Immature natural killer cell (primary cell): ENCODE measurements at regions not wholly inside any gene's neighbourhood (a gene's known extent, or its start where the extent isn't known, plus 50 kb on each side); places are given as distances from the start of the nearest gene placed in this dataset.
"Not testable (repeated sequence)": the region's sequence is repeated elsewhere in the genome, so short reads cannot be mapped to it uniquely, and the experiment has no call there.

Experiments used
- DNase-seq, 3 donors: peaks; one replicate each; pipeline ENCODE4 v3.0.0; 2022; ENCODE audit warnings: mixed read lengths in 1 of 3
- H3K27ac Mint-ChIP-seq, 6 donors: one replicate each; pipeline ENCODE4 v1.8.0; 2020; ENCODE audit warnings: mixed read lengths in 6 of 6, mild to moderate bottlenecking in 5 of 6, inconsistent platforms in 4 of 6, moderate library complexity in 3 of 6
- H3K27me3 Mint-ChIP-seq, 3 donors: one replicate each; pipeline ENCODE4 v1.8.0; 2020 to 2021; ENCODE audit warnings: low read depth in 3 of 3, mild to moderate bottlenecking in 3 of 3, mixed read lengths in 3 of 3, moderate library complexity in 3 of 3, inconsistent platforms in 1 of 3
- H3K36me3 Mint-ChIP-seq, 3 donors: one replicate each; pipeline ENCODE4 v1.8.0; 2020; ENCODE audit warnings: mixed read lengths in 3 of 3, inconsistent platforms in 2 of 3, mild to moderate bottlenecking in 2 of 3
- H3K4me1 Mint-ChIP-seq, 2 donors: one replicate each; pipeline ENCODE4 v1.8.0; 2020; ENCODE audit warnings: inconsistent platforms in 2 of 2, mild to moderate bottlenecking in 2 of 2, mixed read lengths in 2 of 2, moderate library complexity in 1 of 2
- H3K4me3 Mint-ChIP-seq, 5 donors: one replicate each; pipeline ENCODE4 v1.8.0; 2020; ENCODE audit warnings: mild to moderate bottlenecking in 5 of 5, mixed read lengths in 5 of 5, inconsistent platforms in 3 of 5, moderate library complexity in 3 of 5
- H3K9me3 Mint-ChIP-seq, 6 donors: one replicate each; pipeline ENCODE4 v1.8.0; 2020; ENCODE audit warnings: mild to moderate bottlenecking in 6 of 6, mixed read lengths in 6 of 6, inconsistent platforms in 4 of 6, moderate library complexity in 3 of 6

- H3K36me3 Mint-ChIP-seq: not testable (repeated sequence)
These were observed 77.6 kb downstream of the HHIPL2 start for GRCh38 chr1:222470252-222470805.

GRCh38 chr1:222466150-222466865 is 81.6 kb downstream of the HHIPL2 start:
- no peak for DNase-seq
- Mint-ChIP-seq H3K4me1 (peaks cover 12 to 28% of the 10 kb centered on the region in 2 donors), H3K27me3 (peaks cover 7 to 17% (median 14%) of the 10 kb centered on the region in 3 donors), H3K27ac (peak overlapping the region in 3 of 6 donors; percentile 39 to 82 (median 39)), H3K36me3 (no peaks in the 10 kb centered on the region), H3K4me3 (peak overlapping the region in 4 of 5 donors; percentile 8 to 54 (median 40)), H3K9me3 (no peaks in the 10 kb centered on the region)

More at GRCh38 chr1:222470252-222470805, 77.6 kb downstream of the HHIPL2 start:
- not testable (repeated sequence) for H3K27me3 Mint-ChIP-seq, H3K27ac Mint-ChIP-seq, DNase-seq, H3K4me3 Mint-ChIP-seq, H3K9me3 Mint-ChIP-seq
- peaks cover 4 to 11% of the 10 kb centered on the region in 2 donors for H3K4me1 Mint-ChIP-seq

GRCh38 chr1:222465211-222466041 is 82.5 kb downstream of the HHIPL2 start:
- DNase-seq: peak; percentile 80 to 86 (median 82)
- Mint-ChIP-seq H3K9me3 (no peaks in the 10 kb centered on the region), H3K36me3 (no peaks in the 10 kb centered on the region), H3K27me3 (peaks cover 7 to 17% (median 14%) of the 10 kb centered on the region in 3 donors), H3K27ac (peak overlapping the region; percentile 82 to 93 (median 89)), H3K4me3 (peak overlapping the region; percentile 81 to 95 (median 83)), H3K4me1 (peaks cover 12 to 28% of the 10 kb centered on the region in 2 donors)

GRCh38 chr1:222464841-222465210 is 83.1 kb downstream of the HHIPL2 start:
- Mint-ChIP-seq H3K27ac (peak overlapping the region; percentile 33 to 88 (median 78)), H3K9me3 (no peaks in the 10 kb centered on the region), H3K36me3 (no peaks in the 10 kb centered on the region), H3K4me1 (peaks cover 12 to 28% of the 10 kb centered on the region in 2 donors), H3K4me3 (peak overlapping the region; percentile 78 to 92 (median 82)), H3K27me3 (peaks cover 7 to 17% (median 14%) of the 10 kb centered on the region in 3 donors)
- DNase-seq: peak; percentile 53 to 75 (median 54)

- Mint-ChIP-seq H3K36me3 (peaks cover 0 to 4% (median 0%) of the 10 kb centered on the region in 3 donors), H3K4me1 (peaks cover 12 to 28% of the 10 kb centered on the region in 2 donors), H3K27me3 (peaks cover 7 to 17% (median 14%) of the 10 kb centered on the region in 3 donors), H3K27ac (peak overlapping the region in 1 of 6 donors; percentile 38), H3K4me3 (peak overlapping the region in 1 of 5 donors; percentile 26), H3K9me3 (peaks cover 0 to 3% (median 0%) of the 10 kb centered on the region in 6 donors)
- no peak for DNase-seq
These were observed 84.7 kb downstream of the HHIPL2 start for GRCh38 chr1:222463059-222463730.

- Mint-ChIP-seq H3K27ac (no peak overlapping the region), H3K36me3 (peaks cover 0 to 6% (median 1%) of the 10 kb centered on the region in 3 donors), H3K9me3 (peaks cover under 1 to 3% (median 1%) of the 10 kb centered on the region in 6 donors), H3K27me3 (peaks cover 7 to 17% (median 14%) of the 10 kb centered on the region in 3 donors), H3K4me1 (peaks cover 12 to 28% of the 10 kb centered on the region in 2 donors), H3K4me3 (no peak overlapping the region)
- no peak for DNase-seq
These were observed 85.3 kb downstream of the HHIPL2 start for GRCh38 chr1:222462601-222463000.

- H3K27me3 Mint-ChIP-seq: peaks cover 7 to 17% (median 14%) of the 10 kb centered on the region in 3 donors
- no peak overlapping the region for H3K4me3 Mint-ChIP-seq
- H3K27ac Mint-ChIP-seq: no peak overlapping the region
- peaks cover 4 to 8% (median 7%) of the 10 kb centered on the region in 6 donors for H3K9me3 Mint-ChIP-seq
- peaks cover 12 to 28% of the 10 kb centered on the region in 2 donors for H3K4me1 Mint-ChIP-seq
- H3K36me3 Mint-ChIP-seq: peaks cover 0 to 12% (median 6%) of the 10 kb centered on the region in 3 donors
- no peak for DNase-seq
These were observed 86.0 kb downstream of the HHIPL2 start for GRCh38 chr1:222461941-222462340.

- peaks cover 4 to 12% (median 5%) of the 10 kb centered on the region in 3 donors for H3K27me3 Mint-ChIP-seq
- no peak overlapping the region for H3K4me3 Mint-ChIP-seq
- H3K27ac Mint-ChIP-seq: no peak overlapping the region
- no peak for DNase-seq
- H3K9me3 Mint-ChIP-seq: peaks cover 4 to 9% (median 8%) of the 10 kb centered on the region in 6 donors
- H3K36me3 Mint-ChIP-seq: peaks cover 0 to 13% (median 6%) of the 10 kb centered on the region in 3 donors
- peaks cover 7 to 18% of the 10 kb centered on the region in 2 donors for H3K4me1 Mint-ChIP-seq
These were observed 88.3 kb downstream of the HHIPL2 start for GRCh38 chr1:222459652-222460051.

- peaks cover 4 to 7% (median 5%) of the 10 kb centered on the region in 3 donors for H3K27me3 Mint-ChIP-seq
- H3K4me1 Mint-ChIP-seq: peaks cover 5 to 11% of the 10 kb centered on the region in 2 donors
- DNase-seq: no peak
- no peak overlapping the region for H3K27ac Mint-ChIP-seq
- H3K9me3 Mint-ChIP-seq: peaks cover 4 to 9% (median 8%) of the 10 kb centered on the region in 6 donors
- H3K4me3 Mint-ChIP-seq: no peak overlapping the region
- H3K36me3 Mint-ChIP-seq: peaks cover 0 to 13% (median 6%) of the 10 kb centered on the region in 3 donors
These were observed 90.4 kb downstream of the HHIPL2 start for GRCh38 chr1:222457513-222457912.

GRCh38 chr1:222457084-222457483 is 90.8 kb downstream of the HHIPL2 start:
- Mint-ChIP-seq H3K27me3 (peaks cover 4 to 7% (median 6%) of the 10 kb centered on the region in 3 donors), H3K9me3 (peaks cover 4 to 9% (median 8%) of the 10 kb centered on the region in 6 donors), H3K4me1 (peaks cover 5 to 11% of the 10 kb centered on the region in 2 donors), H3K36me3 (peaks cover 0 to 13% (median 6%) of the 10 kb centered on the region in 3 donors), H3K27ac (no peak overlapping the region), H3K4me3 (no peak overlapping the region)
- no peak for DNase-seq

GRCh38 chr1:222455188-222455879 is 92.6 kb downstream of the HHIPL2 start:
- Mint-ChIP-seq H3K4me3 (peak overlapping the region in 3 of 5 donors; percentile 3 to 17 (median 7)), H3K9me3 (peaks cover 4 to 9% (median 8%) of the 10 kb centered on the region in 6 donors), H3K27me3 (peaks cover 4 to 5% (median 4%) of the 10 kb centered on the region in 3 donors), H3K36me3 (peaks cover 0 to 13% (median 6%) of the 10 kb centered on the region in 3 donors), H3K27ac (peak overlapping the region in 1 of 6 donors; percentile 5), H3K4me1 (peaks cover 5 to 11% of the 10 kb centered on the region in 2 donors)
- DNase-seq: peak; percentile 60 to 70 (median 66)

- peak overlapping the region in 2 of 5 donors; percentile 3 to 7 for H3K4me3 Mint-ChIP-seq
- H3K27ac Mint-ChIP-seq: peak overlapping the region in 1 of 6 donors; percentile 5
- DNase-seq: no peak
- peaks cover 4 to 6% (median 4%) of the 10 kb centered on the region in 3 donors for H3K27me3 Mint-ChIP-seq
- H3K9me3 Mint-ChIP-seq: peaks cover 4 to 9% (median 8%) of the 10 kb centered on the region in 6 donors
- H3K36me3 Mint-ChIP-seq: peaks cover 0 to 13% (median 6%) of the 10 kb centered on the region in 3 donors
- peaks cover 5 to 11% of the 10 kb centered on the region in 2 donors for H3K4me1 Mint-ChIP-seq
These were observed 93.1 kb downstream of the HHIPL2 start for GRCh38 chr1:222454782-222455181.
